ENCODE measurements at regions not wholly inside any gene's neighbourhood (a gene's known extent, or its start where the extent isn't known, plus 50 kb on each side); places are given as distances from the start of the nearest gene placed in this dataset.

- H3K4me3 ChIP-seq (replicated peaks; ENCODE audit: low read depth, low read length), result no peak overlapping the region
- TF ChIP-seq CTCF (IDR thresholded peaks at IDR 0.05; ENCODE audit: low read depth, low read length, missing control alignments), result no peak
- no peak for DNase-seq (ENCODE audit: extremely low read depth, low read depth)
These were observed 171.0 kb downstream of the BTG1 start for GRCh38 chr12:91974541-91975085.

GRCh38 chr12:91973813-91974212 is 171.8 kb downstream of the BTG1 start:
- no peak overlapping the region for H3K4me3 ChIP-seq (replicated peaks; ENCODE audit: low read depth, low read length)
- no peak for TF ChIP-seq CTCF (IDR thresholded peaks at IDR 0.05; ENCODE audit: low read depth, low read length, missing control alignments)
- no peak for DNase-seq (ENCODE audit: extremely low read depth, low read depth)

DNA sequence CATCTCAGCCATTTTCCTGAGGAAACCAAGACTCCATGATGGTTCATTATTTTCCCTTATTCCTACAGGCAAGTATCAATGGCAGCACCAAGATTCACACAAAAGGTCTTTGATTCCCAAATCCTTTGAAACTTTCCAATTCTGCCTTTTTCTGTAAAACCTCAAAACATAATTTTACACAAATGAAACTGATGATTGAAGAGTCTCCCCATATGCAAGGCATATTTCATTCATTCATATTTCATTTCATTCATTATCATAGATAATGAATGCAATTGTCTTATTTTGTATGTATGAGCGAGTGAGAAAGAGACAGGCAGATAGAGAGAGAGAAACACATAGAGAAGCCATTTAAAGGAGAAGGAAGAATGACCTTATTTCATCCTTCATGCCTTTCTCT is 172.8 kb downstream of the BTG1 start:
- H3K4me3 ChIP-seq (replicated peaks; ENCODE audit: low read depth, low read length), result no peak overlapping the region
- TF ChIP-seq CTCF (IDR thresholded peaks at IDR 0.05; ENCODE audit: low read depth, low read length, missing control alignments), result no peak
- DNase-seq (ENCODE audit: extremely low read depth, low read depth), result no peak

DNA sequence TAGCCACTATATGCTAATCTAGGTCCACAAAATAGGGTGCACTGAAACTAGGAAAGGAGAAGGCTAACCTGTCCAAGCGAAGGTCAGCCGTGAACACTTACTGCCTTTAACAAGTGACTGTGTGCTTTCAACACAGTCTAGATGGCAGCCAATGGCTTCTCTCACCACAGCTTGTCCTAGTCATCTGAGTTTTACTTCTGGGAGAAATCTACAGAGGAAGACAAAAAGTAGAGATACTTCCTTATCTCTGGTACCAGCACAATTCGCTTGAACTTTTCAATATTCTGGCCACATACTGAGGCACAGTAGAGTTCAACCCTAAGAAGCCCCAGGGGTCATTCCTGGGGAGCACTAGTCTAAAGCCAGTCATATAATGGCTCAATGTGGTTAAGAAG is 176.9 kb downstream of the BTG1 start:
- TF ChIP-seq CTCF (IDR thresholded peaks at IDR 0.05; ENCODE audit: low read depth, low read length, missing control alignments), result no peak
- no peak overlapping the region for H3K4me3 ChIP-seq (replicated peaks; ENCODE audit: low read depth, low read length)
- no peak for DNase-seq (ENCODE audit: extremely low read depth, low read depth)

DNA sequence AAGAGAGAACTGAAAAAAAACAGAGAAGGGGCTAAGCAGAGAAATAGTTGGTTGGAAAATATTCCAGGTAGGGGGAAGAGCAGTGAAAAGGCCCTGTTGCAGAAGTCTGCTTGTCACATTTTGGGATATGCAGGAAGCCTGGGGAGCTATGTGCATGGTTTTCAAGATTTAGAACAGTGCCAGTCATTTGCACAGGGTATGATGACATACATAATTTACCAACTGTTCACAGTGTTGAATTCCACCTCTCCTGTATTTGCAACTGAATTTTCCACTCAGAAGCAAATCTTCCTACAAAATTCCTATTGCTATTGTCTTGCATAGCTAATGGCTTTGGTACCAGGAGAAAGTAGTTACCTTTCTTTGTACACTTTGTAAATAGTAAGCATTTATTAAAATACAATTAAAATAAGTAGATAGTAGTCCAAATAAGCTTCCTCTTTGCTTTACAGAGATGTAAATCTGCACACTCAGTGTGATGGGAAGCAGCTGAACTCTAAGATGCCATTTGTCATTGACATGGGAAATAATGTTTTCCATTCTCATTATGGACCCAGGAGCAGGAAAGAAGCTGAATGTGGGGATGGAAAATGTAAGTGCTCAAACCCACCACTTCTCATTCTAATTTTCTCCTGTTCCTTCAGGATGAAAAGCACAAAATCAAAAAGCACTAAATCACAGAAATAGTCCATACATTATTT is 177.4 kb downstream of the BTG1 start:
- TF ChIP-seq CTCF (IDR thresholded peaks at IDR 0.05; ENCODE audit: low read depth, low read length, missing control alignments), result no peak
- DNase-seq (ENCODE audit: extremely low read depth, low read depth), result no peak
- no peak overlapping the region for H3K4me3 ChIP-seq (replicated peaks; ENCODE audit: low read depth, low read length)

DNA sequence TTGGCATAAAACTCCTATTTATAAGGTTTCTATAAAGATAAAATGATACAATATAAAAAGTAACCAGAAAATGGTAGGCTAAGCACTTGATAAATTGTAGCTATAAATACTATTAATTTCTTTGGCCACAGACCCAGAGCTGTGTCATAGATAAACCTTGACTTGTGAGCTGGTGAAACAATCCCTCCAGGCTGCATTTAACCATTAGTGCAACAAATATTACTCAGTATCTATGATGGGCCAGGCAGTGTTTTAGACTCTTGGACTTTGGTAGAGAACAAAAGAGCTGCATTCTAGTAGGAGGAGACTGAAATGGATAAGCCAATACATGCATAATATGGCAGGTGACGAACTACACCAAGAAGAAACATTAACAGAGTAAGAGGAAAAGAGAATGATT is 178.1 kb downstream of the BTG1 start:
- TF ChIP-seq CTCF (IDR thresholded peaks at IDR 0.05; ENCODE audit: low read depth, low read length, missing control alignments), result no peak
- no peak overlapping the region for H3K4me3 ChIP-seq (replicated peaks; ENCODE audit: low read depth, low read length)
- DNase-seq (ENCODE audit: extremely low read depth, low read depth), result no peak

DNA sequence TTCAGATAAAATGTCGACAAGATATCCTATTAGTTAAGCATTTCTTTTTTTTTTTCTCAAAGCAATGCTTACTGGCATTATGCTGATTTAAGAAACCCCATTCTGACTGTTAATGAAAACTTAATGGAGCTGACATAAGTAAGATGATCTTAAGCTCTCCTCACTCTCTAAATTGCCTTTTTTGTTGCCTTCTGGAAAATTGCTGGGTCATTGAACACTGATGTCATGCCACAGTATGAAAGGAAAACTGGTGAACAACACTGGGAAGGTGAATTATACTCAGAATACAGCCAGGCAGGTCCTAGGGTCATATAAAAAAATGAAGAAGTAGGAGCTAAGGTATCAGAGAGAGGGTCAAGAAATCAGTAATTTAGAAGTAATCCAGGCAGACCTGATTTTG is 179.9 kb downstream of the BTG1 start:
- no peak for DNase-seq (ENCODE audit: extremely low read depth, low read depth)
- no peak overlapping the region for H3K4me3 ChIP-seq (replicated peaks; ENCODE audit: low read depth, low read length)
- no peak for TF ChIP-seq CTCF (IDR thresholded peaks at IDR 0.05; ENCODE audit: low read depth, low read length, missing control alignments)

All from HFF-Myc (cell line).